Sigmoid colon (tissue), 6 donors: ENCODE measurements at regions not wholly inside any gene's neighbourhood (a gene's known extent, or its start where the extent isn't known, plus 50 kb on each side); places are given as distances from the start of the nearest gene placed in this dataset.

Experiments
- DNase-seq: peaks from one replicate; pipeline ENCODE4 v3.0.0-alpha.2; 2019
- H3K27ac ChIP-seq, 4 donors: fragments of 200-600 bp; sonication (generic); one replicate each; pipeline ENCODE4 v1.5.1; 2016 to 2019; ENCODE audit warnings: mild to moderate bottlenecking in 1 of 4
- H3K27me3 ChIP-seq, 3 donors: fragments of 200-600 bp; sonication (generic); one replicate each; pipeline ENCODE4 v1.5.1; 2019; ENCODE audit warnings: mild to moderate bottlenecking in 1 of 3
- H3K36me3 ChIP-seq, 4 donors: fragments of 200-600 bp; sonication (generic); one replicate each; pipeline ENCODE4 v1.5.1; 2016 to 2019
- H3K4me1 ChIP-seq, 4 donors: fragments of 200-600 bp; sonication (generic); one replicate each; pipeline ENCODE4 v1.5.1; 2017 to 2019
- H3K4me3 ChIP-seq, 4 donors: fragments of 200-600 bp; sonication (generic); one replicate each; pipeline ENCODE4 v1.5.1; 2017 to 2019; ENCODE audit warnings: mild to moderate bottlenecking in 2 of 4, moderate library complexity in 1 of 4
- H3K9me3 ChIP-seq, 4 donors: fragments of 200-600 bp in 3 of 4; sonication (generic) in 3 of 4; one replicate each; pipeline versions ENCODE4 v1.5.1 to v1.6.1; 2013 to 2019
- CTCF ChIP-seq, 4 experiments: fragments of 450-650 bp in 3 of 4; fragments of 200-600 bp in 1 of 4; IDR thresholded peaks; one replicate each; pipeline ENCODE4 v1.5.1; 2016 to 2019; ENCODE audit warnings: antibody characterized with exemption in 4 of 4, mild to moderate bottlenecking in 3 of 4, moderate library complexity in 2 of 4
- EP300 ChIP-seq, 4 donors: sonication (generic); formaldehyde crosslinking; IDR thresholded peaks; one replicate each; pipeline ENCODE4 v1.6.1; 2017; ENCODE audit warnings: antibody characterized with exemption in 4 of 4
- POLR2A ChIP-seq, 2 donors: fragments of 450-650 bp; IDR thresholded peaks; one replicate each; pipeline ENCODE4 v1.6.1; 2016; ENCODE audit warnings: antibody characterized with exemption in 2 of 2, mild to moderate bottlenecking in 2 of 2, moderate library complexity in 2 of 2
- POLR2AphosphoS5 ChIP-seq, 4 donors: sonication (generic); formaldehyde crosslinking; IDR thresholded peaks; one replicate each; pipeline ENCODE4 v1.6.1; 2017; ENCODE audit warnings: antibody characterized with exemption in 4 of 4
- WGBS, 2 donors: extraction: QIAGEN DNeasy Blood & Tissue Kit; methylation state at CpG; one replicate each; pipeline ENCODE4 v1.1.7; 2013; 5-methylcytosine and 5-hydroxymethylcytosine counted together
- intact Hi-C: fragments of 100-400 bp; cut with DNase I; formaldehyde crosslinking; loops from one replicate; pipeline ENCODE4 v1.15.1; 2023
- donor health status: healthy with polysubstance abuse.
- donor health status: healthy.

DNA sequence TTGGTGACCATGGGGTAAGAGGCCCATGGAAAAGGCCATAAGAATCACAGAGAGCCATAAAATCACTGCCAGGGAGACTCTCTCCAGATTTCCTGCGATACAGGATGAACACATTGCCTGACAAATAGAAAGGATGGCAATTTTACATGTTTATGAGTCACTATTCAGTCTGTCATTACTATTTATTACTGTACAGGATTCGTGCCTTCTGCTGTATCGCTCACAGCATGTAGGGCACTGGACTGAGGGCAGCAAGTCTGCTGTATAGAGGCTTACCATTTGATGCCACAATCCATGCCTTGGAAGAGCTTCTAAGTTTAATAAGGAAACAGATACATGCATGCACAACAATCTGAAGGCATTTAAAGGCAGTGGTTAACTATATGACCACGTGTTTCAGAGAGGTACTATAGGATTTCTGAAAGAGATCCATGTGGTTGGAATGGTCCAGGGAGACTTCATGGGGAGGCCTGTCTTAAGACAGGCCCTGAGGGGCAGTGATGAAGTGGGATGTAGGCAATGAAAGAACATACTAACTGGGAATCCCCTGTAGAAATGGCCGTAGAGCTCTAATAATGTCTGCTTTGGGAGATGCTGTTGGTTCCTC is 702.4 kb upstream of the RAB6C start:
- TF ChIP-seq POLR2AphosphoS5 (IDR thresholded peaks at IDR 0.05) = no peak
- no peak for TF ChIP-seq CTCF (IDR thresholded peaks at IDR 0.05)
- TF ChIP-seq EP300 (IDR thresholded peaks at IDR 0.05) = no peak
- TF ChIP-seq POLR2A (IDR thresholded peaks at IDR 0.05) = no peak
- no peak for DNase-seq
- Histone ChIP-seq H3K4me3 (no peak overlapping the region), H3K36me3 (no peaks in the 10 kb centered on the region), H3K4me1 (peaks cover 0 to 16% (median 5%) of the 10 kb centered on the region in 4 donors), H3K27me3 (no peaks in the 10 kb centered on the region), H3K9me3 (no peaks in the 10 kb centered on the region), H3K27ac (no peak overlapping the region)
- 68 to 81% methylated on average over 5 of the region's 5 CpGs for WGBS, 2 donors
- intact Hi-C loops = no loop called here

DNA sequence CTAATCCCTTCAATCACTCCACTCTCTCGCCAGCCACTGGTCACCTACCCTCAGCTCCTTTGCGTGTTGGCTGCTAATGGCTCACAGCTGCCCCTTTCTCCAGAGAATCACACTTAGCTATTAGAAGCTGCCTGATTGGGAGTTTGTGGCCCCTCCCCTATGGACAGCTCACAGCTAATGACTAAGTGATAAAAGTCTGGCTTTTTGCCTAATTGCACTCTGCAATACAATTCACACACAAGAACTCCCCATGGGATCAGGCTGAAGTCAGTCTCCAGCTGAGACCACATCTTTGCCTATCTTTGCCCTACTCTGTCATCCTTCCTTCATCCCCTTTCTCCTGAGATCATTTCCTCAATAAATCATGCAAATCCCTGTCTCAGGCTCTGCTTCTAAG is 701.9 kb upstream of the RAB6C start:
- Histone ChIP-seq H3K27me3 (no peaks in the 10 kb centered on the region), H3K4me3 (no peak overlapping the region), H3K36me3 (no peaks in the 10 kb centered on the region), H3K27ac (no peak overlapping the region), H3K9me3 (no peaks in the 10 kb centered on the region), H3K4me1 (peaks cover 0 to 16% (median 5%) of the 10 kb centered on the region in 4 donors)
- WGBS, 2 donors = 79 to 81% methylated on average over 2 of the region's 2 CpGs
- TF ChIP-seq CTCF (IDR thresholded peaks at IDR 0.05) (no peak), POLR2AphosphoS5 (IDR thresholded peaks at IDR 0.05) (no peak), EP300 (IDR thresholded peaks at IDR 0.05) (no peak), POLR2A (IDR thresholded peaks at IDR 0.05) (no peak)
- intact Hi-C loops = no loop called here
- DNase-seq = no peak

DNA sequence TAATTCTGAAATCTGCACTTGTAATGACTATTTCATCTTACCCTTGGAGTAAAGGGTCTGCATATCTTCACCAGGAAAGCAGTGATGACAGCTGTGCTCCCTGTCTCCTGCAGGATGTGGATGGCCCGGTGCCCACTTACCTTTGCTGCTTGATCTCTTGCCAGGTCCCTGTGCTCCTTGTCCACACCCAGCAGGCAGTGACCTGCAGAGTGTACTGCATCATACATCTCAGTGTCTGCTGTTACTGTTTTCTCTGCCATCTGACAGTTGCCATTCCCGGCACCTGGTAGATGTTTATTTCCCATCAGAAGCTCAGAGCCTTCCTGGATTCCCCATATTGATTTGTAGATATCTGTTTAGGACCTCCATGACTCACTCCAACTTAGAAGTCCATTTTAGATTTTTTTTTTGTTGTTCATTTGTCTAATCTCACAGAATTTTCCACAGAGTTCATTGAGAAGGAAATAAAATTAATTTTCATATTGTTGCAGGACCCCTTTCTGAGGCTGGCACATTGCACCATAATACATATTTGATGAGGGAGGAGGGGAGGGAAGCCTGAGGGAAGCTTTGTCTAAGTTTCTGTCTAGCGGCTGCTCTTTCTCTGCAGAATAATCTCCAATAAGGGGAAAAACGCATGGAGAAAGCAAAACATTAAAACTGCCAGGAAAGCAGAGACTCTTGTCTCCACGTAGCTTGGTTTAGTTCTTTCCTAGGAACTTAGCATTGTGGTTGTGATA is 697.5 kb upstream of the RAB6C start:
- intact Hi-C loops = no loop called here

GRCh38 chr2:129285012-129285411 is 694.5 kb upstream of the RAB6C start:
- no peaks in the 10 kb centered on the region for H3K4me1 ChIP-seq
- TF ChIP-seq EP300 (IDR thresholded peaks at IDR 0.05) (no peak), POLR2A (IDR thresholded peaks at IDR 0.05) (no peak), POLR2AphosphoS5 (IDR thresholded peaks at IDR 0.05) (no peak), CTCF (IDR thresholded peaks at IDR 0.05) (no peak)
- peaks cover 0 to 2% (median 0%) of the 10 kb centered on the region in 4 donors for H3K9me3 ChIP-seq
- DNase-seq = no peak
- H3K27ac ChIP-seq = no peak overlapping the region
- H3K36me3 ChIP-seq = no peaks in the 10 kb centered on the region
- no peaks in the 10 kb centered on the region for H3K27me3 ChIP-seq
- H3K4me3 ChIP-seq = no peak overlapping the region
- intact Hi-C loops = no loop called here

More for the DNA sequence above, 697.5 kb upstream of the RAB6C start:
- no peak for TF ChIP-seq CTCF (IDR thresholded peaks at IDR 0.05)
- no peak for TF ChIP-seq POLR2AphosphoS5 (IDR thresholded peaks at IDR 0.05)
- no peak for TF ChIP-seq EP300 (IDR thresholded peaks at IDR 0.05)
- no peak for TF ChIP-seq POLR2A (IDR thresholded peaks at IDR 0.05)
- Histone ChIP-seq H3K27ac (no peak overlapping the region), H3K27me3 (no peaks in the 10 kb centered on the region), H3K4me3 (no peak overlapping the region), H3K9me3 (peaks cover 0 to 2% (median 0%) of the 10 kb centered on the region in 4 donors), H3K4me1 (no peaks in the 10 kb centered on the region), H3K36me3 (no peaks in the 10 kb centered on the region)
- WGBS, 2 donors = 66 to 74% methylated on average over 5 of the region's 5 CpGs
- DNase-seq = no peak
